AG09309 (cell line): ENCODE measurements at regions not wholly inside any gene's neighbourhood (a gene's known extent, or its start where the extent isn't known, plus 50 kb on each side); places are given as distances from the start of the nearest gene placed in this dataset.

Experiments used
- DNase-seq: peaks from one replicate; pipeline ENCODE4 v3.0.0-alpha.2; 2010; ENCODE audit warnings: low read depth
- H3K4me3 ChIP-seq: 2 replicates; pipeline ENCODE4 v1.5.1; 2011; ENCODE audit warnings: mild to moderate bottlenecking, low read depth, low read length, moderate library complexity; ENCODE audit not compliant: control insufficient read depth
- CTCF ChIP-seq: IDR thresholded peaks from 2 replicates; pipeline ENCODE4 v1.5.1; 2011; ENCODE audit warnings: mild to moderate bottlenecking, low read depth, low read length, inconsistent platforms; ENCODE audit not compliant: insufficient read depth, control insufficient read depth; ENCODE audit errors: missing control alignments

DNA sequence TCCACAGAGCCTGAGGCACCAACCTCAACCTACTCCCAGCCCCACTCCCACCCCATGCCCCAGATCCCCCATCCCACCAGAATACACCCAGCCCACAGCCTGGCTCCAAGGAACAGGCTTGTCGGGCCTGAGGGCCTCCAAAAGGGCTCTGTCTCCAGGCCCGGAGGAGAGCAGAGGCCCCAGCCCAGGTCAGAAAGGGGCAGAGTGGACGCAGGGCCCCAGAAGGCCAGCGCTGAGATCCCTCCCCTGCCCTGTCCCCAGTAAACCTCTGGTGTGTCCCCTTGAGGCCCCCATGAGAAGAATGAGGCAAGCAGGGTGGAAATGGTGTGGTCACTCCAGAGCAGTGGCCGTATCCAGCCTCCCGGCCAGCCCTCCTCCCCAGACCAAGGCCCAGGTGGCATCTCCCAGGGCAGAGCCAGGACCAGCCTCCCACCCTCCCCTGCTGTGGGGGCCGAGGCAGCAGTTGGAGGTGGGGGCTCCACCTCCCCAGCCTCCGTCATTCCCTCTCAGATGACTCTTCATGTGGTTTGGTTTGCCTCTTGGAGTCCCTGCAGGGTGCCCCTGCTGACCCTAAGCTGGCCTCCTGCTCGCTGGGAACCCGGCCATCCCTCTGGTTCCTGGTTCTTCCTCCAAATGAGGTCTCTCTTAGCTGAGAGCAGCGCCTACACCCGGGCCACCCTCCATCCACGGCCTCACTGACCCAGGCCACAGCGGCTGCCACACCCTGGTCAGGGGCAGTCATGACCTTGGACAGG, 195.0 kb downstream of the IGLL1 start:
- no peak for DNase-seq
- TF ChIP-seq CTCF = no peak
- H3K4me3 ChIP-seq = no peak overlapping the region

GRCh38 chr22:23384431-23384830, 195.7 kb downstream of the IGLL1 start:
- no peak overlapping the region for H3K4me3 ChIP-seq
- TF ChIP-seq CTCF = no peak
- DNase-seq = no peak

GRCh38 chr22:23383491-23384361, 196.4 kb downstream of the IGLL1 start:
- no peak for DNase-seq
- no peak overlapping the region for H3K4me3 ChIP-seq
- TF ChIP-seq CTCF = no peak

DNA sequence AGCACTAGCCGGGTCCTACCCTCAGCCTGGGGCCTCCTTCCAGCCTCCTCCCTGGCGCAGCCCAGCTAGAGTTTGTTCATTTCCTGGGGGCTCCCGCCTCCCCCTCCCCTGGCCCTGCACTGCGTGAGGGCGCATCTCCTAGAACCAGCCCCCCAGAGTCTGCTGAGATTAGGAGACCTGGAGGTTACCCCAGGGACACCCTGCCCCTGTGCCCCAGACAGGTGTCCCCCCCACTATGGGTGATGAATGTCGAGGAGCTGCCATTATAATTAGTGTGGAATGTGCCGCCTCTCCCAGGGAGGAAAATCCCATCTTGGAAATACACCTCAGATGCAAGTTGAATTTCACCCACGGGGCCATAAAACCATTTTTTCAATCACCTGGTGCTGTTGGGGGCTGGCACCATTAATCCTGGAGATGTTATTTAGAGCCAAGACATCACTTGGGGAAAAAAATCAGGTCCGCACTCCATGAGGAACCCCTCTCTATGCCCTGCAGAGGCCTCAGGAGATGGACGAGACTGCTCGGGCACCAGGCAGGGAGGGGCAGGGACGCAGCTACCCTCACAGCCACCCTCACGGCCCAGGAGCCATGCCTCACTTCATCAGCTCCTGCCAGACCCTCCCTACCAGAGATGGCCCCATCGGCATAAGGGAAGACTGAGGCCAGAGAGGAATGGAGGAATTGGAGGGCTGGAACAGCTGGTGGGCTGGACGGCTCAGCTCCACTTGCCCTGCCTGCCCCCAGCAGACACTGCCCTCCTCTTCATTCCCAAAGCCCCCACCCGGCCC, 197.5 kb downstream of the IGLL1 start:
- no peak for DNase-seq
- no peak for TF ChIP-seq CTCF
- H3K4me3 ChIP-seq = no peak overlapping the region

DNA sequence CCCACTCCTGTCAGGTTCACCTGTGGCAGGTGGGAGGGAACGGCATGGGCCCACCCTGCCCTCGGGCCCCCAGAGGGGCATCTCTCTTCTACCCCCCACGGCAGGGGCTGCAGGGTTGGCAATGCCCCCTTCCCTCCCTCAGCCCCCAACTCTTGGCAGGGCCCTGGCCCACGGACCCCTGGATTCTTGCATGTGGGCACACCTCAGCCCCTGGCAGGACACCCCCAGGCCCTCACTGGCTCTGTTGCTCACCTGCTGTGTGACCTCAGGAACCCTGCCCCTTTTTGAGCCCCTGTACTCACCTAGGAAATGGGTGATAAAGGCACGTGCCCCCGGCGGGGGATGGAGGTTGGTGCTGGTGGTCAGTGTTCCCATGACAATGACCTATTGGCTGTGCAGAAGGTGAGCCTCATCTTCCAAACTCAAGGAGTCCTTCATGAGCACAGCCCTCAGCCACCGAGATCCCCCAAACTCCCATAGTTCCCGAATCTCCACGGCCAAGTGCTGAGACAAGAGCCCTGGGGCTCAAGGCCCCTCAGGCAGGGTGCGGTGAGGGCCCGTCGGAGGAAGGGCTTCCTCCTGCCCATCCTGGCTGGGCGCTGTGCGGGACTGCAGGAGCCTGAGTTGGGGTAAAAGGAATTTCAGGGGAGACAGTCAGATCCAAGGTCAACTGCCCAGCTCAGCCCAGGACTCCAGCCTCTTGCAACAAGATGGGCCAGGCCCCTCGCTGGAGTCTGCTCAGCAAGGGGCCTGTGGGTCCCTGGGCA, 198.2 kb downstream of the IGLL1 start:
- no peak for TF ChIP-seq CTCF
- H3K4me3 ChIP-seq = no peak overlapping the region
- DNase-seq = no peak

GRCh38 chr22:23380911-23381310, 199.2 kb downstream of the IGLL1 start:
- no peak for DNase-seq

More at GRCh38 chr22:23380911-23381310, 199.2 kb downstream of the IGLL1 start:
- no peak for TF ChIP-seq CTCF
- H3K4me3 ChIP-seq = no peak overlapping the region
